GM12892 (cell line): ENCODE measurements at regions not wholly inside any gene's neighbourhood (a gene's known extent, or its start where the extent isn't known, plus 50 kb on each side); places are given as distances from the start of the nearest gene placed in this dataset.

Experiments used
- DNase-seq: peaks from one replicate; pipeline ENCODE4 v3.0.0; 2011; ENCODE audit not compliant: insufficient read length
- FAIRE-seq: peaks from 2 replicates; lab custom pipeline; 2011; peaks lifted over from hg19 to GRCh38; lab: Jason Lieb, UNC
- POLR2A ChIP-seq: IDR thresholded peaks from 2 replicates; pipeline ENCODE4 v1.6.1; 2011; ENCODE audit warnings: low read depth, low read length, control low read depth
- POLR2AphosphoS5 ChIP-seq: IDR thresholded peaks from 2 replicates; pipeline ENCODE4 v1.6.1; 2011; ENCODE audit warnings: low read depth, low read length, control low read depth
- TAF1 ChIP-seq: IDR thresholded peaks from 2 replicates; pipeline ENCODE4 v1.6.1; 2011; ENCODE audit warnings: low read depth, mild to moderate bottlenecking, control low read depth, low read length, borderline replicate concordance

DNA sequence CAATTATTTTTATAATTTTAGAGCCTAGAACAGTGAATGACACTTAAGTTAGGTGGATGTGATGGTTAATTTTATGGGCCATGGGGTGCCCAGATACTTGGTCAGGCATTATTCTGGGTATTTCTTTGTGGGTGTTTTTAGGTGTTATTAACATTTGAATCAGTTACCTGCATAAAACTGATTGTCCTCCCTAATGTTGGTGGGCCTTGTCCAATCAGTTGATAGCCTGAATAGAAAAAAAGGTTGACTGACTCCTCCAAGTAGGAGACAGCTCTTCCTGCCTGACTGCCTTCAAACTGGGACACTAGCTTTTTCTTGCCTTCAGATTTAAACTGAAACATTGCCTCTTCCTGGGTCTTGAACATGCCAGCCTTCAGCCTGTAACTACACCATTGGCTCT lies 312.9 kb upstream of the FIGN start:
- no peak for FAIRE-seq
- TF ChIP-seq POLR2A (no peak), TAF1 (no peak), POLR2AphosphoS5 (no peak)
- no peak for DNase-seq

DNA sequence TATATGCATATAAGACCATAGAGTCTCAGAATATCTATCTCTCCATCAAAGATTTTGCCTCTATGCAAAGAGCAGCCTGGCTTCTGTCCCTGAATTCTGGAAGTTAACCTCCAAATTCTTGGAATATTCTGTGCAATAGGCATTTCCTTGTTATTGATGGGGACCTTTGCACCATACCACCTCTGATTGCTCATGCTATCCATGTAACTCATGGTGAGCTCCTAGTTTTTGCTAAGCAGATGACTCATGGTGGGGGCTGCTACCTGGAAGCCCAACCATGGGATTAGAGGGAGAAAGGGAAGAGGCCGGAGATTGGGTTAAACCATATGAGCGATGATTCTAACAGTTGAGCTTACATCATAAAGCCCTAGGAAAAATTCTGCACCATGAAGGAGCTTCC lies 310.2 kb upstream of the FIGN start:
- no peak for TF ChIP-seq POLR2AphosphoS5
- TF ChIP-seq TAF1 = no peak
- TF ChIP-seq POLR2A = no peak
- no peak for FAIRE-seq
- DNase-seq = no peak

- DNase-seq = no peak
These were observed 308.8 kb upstream of the FIGN start for GRCh38 chr2:164044622-164045021.

GRCh38 chr2:164039270-164039669 lies 303.5 kb upstream of the FIGN start:
- DNase-seq = no peak
- TF ChIP-seq POLR2AphosphoS5 (no peak), TAF1 (no peak), POLR2A (no peak)
- FAIRE-seq = no peak

More at GRCh38 chr2:164044622-164045021, 308.8 kb upstream of the FIGN start:
- TF ChIP-seq TAF1 (no peak), POLR2AphosphoS5 (no peak), POLR2A (no peak)
- no peak for FAIRE-seq

DNA sequence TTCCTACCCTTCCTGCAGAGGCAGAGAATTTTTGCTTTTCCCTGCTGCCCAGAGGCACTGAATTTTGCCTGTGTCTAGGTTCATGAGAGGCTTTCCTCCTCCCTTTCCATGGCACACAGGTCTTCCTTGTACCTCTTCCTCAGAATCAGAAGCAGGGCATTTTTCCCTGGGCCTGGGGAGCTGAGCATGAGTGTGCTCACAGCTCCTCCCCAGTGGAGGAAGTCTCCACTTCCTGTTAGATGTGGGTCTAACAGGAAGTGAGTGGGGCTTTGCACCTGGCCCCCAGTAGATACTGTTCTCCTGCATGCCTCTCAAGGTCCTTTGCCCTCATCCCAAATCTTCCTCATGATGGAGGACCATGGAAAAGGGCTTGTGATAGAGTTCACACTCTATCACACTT lies 297.2 kb upstream of the FIGN start:
- FAIRE-seq (no peak), DNase-seq (no peak)
- TF ChIP-seq POLR2AphosphoS5 = no peak
- TF ChIP-seq TAF1 = no peak
- TF ChIP-seq POLR2A = no peak

DNA sequence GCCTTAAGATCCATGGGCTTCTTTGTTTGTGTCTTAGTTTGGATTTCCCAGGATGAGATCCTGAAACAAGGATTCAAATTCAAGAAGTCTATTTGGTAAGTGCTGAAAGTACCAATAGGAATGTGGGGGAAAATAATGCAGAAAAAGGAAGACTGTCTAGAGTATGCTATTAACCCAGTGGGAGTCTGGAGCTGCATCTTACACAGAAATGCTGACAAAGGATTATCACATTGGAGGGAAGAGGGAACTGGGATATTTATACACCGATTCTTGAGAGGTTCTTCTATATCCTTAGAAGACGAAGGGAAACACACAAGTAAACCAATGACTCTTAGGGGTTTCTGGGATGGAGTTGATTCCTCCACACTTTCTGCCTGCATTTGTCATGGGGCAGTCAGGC lies 294.8 kb upstream of the FIGN start:
- no peak for FAIRE-seq
- DNase-seq = no peak
- TF ChIP-seq POLR2AphosphoS5 (no peak), TAF1 (no peak), POLR2A (no peak)

DNA sequence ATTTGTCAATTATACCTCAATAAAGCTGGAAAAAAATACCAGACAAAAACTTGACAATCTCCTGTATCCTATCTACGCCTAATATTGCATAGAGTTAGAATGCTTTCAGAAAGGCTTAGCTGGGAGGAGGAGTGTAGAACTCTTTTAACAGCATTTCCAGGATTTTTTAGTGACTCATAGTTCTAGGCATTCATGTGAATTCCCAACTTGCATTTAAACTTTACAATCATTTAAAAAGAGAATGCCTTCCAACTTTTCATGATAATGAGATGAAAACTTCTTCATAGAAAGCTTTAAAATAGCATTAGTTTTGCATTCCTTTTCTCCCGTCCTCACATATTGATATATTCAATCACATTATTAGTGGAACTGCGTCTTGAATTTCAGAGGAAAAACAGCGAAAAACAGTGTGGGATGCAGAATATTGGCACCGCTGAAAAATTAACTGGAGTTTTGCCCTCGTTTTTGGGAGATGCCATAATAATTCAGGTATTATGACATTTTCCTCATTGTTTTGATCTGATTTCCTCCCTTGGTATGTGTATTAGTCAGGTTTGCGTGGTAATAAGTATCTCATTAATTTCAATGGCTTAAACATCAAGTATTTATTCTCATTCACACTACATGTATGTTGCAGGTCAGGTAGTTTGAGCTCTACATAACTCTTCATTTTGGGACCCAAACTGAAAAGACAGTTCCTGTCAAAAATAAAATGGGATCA lies 293.2 kb upstream of the FIGN start:
- FAIRE-seq (no peak), DNase-seq (no peak)
- TF ChIP-seq TAF1 (no peak), POLR2AphosphoS5 (no peak), POLR2A (no peak)

DNA sequence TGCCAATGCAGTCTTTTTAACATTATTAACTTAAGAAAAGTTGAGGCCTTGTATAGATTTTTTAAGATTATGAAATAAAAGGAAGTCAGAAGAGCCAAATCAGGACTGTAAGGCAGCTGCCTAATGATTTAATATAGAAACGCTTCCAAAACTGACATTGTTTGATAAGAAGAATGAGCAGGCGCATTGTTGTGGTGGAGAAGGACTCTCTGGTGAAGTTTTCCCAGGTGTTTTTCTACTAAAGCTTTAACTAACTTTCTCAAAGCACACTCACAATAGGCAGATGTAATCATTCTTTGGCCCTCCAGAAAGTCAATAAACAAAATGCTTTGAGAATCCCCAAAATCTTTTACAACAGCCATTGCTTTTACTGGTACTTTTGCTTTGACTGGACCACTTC lies 288.6 kb upstream of the FIGN start:
- DNase-seq = no peak
- no peak for FAIRE-seq

DNA sequence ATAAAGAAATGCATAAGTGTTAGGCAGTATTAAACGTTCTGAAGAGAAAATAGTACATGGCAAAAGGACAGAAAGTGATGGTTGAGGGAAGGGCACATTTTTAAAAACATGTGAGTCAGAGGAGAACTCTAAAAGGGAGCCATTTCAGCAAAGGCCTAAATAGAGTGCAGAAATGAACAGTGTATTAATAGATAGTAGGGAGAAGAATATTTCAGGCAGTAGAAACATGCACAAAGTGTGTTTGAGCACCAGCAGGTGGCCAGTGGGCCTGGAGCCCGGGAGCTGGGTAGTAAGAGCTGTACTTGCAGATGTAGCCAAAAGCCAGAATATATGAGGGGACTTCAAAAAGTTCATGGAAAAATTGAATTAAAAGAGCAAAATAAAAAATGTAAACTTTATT lies 288.1 kb upstream of the FIGN start:
- FAIRE-seq (no peak), DNase-seq (no peak)
- TF ChIP-seq POLR2A (no peak), POLR2AphosphoS5 (no peak), TAF1 (no peak)

More for the DNA sequence above, 288.6 kb upstream of the FIGN start:
- TF ChIP-seq POLR2AphosphoS5 (no peak), TAF1 (no peak), POLR2A (no peak)

- no peak for FAIRE-seq
- DNase-seq = no peak
- TF ChIP-seq TAF1 (no peak), POLR2AphosphoS5 (no peak), POLR2A (no peak)
These were observed 279.7 kb upstream of the FIGN start for GRCh38 chr2:164015328-164016123.

- no peak for FAIRE-seq
- TF ChIP-seq TAF1 (no peak), POLR2A (no peak), POLR2AphosphoS5 (no peak)
- no peak for DNase-seq
These were observed 279.0 kb upstream of the FIGN start for GRCh38 chr2:164014791-164015190.
